ENCODE measurements at regions not wholly inside any gene's neighbourhood (a gene's known extent, or its start where the extent isn't known, plus 50 kb on each side); places are given as distances from the start of the nearest gene placed in this dataset.
"Not testable (repeated sequence)": the region's sequence is repeated elsewhere in the genome, so short reads cannot be mapped to it uniquely, and the experiment has no call there.

DNA sequence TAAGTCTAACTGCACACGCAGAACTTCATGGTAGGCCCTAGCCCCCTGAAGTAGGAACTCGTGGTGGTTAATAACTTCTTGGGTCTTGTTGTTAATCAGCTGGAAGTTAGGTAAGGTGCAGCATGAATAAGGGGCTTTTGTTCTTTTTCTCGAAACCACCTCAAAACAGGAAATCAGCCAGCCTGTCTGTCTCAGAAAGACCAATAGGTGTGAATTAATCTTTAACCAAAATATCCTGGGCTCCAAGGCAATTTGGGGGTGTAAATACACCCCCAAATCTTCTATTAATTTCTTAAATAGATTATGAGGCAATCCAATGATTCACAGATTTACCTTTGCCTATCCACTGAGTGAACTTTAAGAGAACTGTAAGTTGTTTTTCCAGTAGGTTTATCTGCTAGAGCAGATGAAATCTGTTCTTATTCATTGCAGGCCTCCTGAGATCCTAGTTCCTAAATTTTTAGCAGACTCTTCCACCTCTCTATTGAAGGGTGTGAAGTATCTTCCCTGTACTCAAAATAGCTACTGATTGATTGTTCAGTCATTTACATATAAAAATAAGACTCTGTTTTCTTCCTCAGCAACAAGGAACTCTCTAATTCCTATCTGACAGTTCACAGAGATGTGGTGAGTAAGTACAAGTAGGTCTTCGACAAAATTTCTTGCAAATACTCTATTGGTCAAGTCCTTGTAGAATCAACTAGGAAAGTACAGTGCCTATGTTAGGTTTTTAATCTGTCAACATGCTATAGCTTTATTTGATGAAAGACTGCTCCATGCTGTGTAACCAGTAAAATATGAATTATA lies 427.1 kb upstream of the NOX3 start:
- no peak for DNase-seq

GRCh38 chr6:155881826-155882526 lies 426.3 kb upstream of the NOX3 start:
- no peak for DNase-seq

- peak; percentile 47 for DNase-seq
These were observed 425.3 kb upstream of the NOX3 start for GRCh38 chr6:155880900-155881299.

DNA sequence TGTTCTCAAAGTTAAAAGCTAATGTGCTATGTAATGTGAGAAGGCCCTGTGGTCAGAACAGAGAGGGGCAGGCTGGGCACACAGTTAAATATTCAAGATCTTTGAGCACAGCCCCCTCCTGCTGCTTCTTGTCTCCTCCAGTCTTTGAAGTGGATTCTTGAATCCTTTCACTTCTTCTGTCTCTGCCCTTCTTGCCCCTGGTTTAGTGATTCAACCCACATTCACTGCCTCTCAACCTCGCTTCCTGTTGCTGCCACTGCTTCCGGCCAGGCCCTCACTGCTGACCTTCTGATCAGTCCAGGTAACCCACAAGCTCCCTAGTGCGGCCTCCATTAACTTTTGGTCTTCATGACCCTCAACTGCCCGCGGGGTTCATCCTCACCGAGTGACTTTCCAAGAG lies 417.3 kb upstream of the NOX3 start:
- no peak for DNase-seq

DNA sequence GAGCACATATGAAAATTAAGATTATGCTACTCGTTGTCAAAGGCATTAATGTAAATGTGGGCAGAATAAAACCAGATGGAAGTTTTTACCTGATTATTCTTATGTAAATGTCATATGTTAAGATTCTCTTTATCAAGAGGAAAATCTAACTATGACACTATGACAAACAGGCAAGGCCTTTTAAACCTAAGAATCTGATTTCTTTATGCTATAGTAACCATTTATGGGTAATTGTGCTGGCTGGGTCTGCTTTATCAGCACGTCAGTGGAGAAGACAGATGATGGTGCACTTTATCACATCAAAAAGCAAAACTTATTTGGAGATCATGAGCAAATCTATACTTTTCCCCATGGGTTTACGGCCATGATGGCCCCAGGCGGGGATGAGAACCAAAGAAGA lies 412.0 kb upstream of the NOX3 start:
- no peak for DNase-seq

DNA sequence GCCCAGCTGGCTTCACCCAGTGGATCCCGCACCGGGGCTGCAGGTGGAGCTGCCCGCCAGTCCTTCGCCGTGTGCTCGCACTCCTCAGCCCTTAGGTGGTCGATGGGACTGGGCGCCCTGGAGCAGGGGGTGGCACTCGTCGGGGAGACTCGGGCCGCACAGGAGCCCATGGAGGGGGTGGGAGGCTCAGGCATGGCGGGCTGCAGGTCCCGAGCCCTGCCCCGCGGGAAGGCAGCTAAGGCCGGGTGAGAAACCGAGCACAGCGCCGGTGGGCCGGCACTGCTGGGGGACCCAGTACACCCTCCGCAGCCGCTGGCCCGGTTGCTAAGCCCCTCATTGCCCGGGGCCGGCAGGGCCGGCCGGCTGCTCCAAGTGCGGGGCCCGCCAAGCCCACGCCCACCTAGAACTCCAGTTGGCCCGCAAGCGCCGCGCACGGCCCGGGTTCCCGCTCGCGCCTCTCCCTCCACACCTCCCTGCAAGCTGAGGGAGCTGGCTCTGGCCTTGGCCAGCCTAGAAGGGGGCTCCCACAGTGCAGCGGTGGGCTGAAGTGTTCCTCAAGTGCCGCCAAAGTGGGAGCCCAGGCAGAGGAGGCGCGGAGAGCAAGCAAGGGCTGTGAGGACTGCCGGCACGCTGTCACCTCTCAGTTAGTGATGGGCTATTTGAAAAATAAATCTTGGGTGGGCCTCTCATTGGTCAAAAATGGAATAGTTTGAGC lies 411.2 kb upstream of the NOX3 start:
- not testable (repeated sequence) for DNase-seq

DNA sequence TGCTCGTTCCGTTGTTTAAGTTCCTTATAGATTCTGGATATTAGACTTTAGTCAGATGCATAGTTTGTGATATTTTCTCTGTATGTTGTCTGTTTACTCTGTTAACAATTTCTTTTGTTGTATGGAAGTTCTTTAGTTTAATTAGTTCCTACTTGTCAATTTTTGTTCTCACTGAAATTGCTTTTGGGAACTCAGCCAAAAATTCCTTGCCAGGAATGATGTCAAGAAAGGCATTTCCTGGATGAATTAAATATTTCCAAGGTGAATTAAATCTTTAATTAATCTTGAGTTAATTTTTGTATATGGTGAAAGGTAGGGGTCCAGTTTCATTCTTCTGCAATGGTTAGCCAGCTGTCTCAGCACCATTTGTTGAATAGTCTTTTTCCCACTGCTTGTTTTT lies 406.2 kb upstream of the NOX3 start:
- no peak for DNase-seq

- not testable (repeated sequence) for DNase-seq
These were observed 403.3 kb upstream of the NOX3 start for GRCh38 chr6:155858906-155859305.

DNA sequence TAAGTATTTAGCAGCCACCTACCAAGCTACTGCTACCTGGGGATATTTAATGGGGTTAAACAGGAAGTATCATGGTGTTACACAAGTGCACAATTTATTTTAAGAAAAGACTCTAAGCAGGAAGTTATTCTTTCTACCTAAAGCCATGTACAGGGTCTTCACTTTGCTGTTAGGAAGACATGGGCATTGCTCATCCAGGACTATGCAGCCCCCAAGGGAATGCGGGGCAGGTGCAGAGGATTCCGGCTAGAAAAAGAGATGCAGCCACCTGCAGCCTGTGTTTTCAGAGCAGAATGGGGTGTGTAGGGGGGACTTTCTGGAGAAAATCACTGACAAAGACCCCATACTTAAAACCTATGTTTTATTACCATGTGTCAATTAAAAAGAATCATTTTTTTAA lies 399.1 kb upstream of the NOX3 start:
- DNase-seq = no peak

DNA sequence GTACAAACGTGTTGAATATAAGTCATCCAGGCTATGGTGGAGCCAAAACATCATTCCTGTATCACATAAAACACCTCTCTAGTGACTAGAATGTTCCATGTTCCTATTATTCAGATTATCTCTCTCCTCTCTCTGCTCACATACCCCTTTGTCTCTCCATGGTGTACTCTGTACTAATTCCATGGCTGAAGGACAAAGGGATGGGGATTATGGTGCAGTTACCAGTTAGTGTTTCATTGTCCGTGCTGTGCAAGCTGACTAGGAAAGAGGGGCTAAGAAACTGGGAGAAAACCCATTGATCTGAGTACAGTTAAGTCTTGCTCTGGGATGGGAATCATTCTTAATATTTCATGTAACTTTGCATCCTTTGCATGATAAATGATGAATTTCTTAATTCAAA lies 397.4 kb upstream of the NOX3 start:
- no peak for DNase-seq

- DNase-seq = peak; percentile 50
These were observed 394.8 kb upstream of the NOX3 start for GRCh38 chr6:155850408-155850841.

- no peak for DNase-seq
These were observed 392.1 kb upstream of the NOX3 start for GRCh38 chr6:155847711-155848110.

- DNase-seq = no peak
These were observed 381.8 kb upstream of the NOX3 start for GRCh38 chr6:155837474-155837873.

- DNase-seq = peak; percentile 43
These were observed 377.0 kb upstream of the NOX3 start for GRCh38 chr6:155832596-155832995.

DNA sequence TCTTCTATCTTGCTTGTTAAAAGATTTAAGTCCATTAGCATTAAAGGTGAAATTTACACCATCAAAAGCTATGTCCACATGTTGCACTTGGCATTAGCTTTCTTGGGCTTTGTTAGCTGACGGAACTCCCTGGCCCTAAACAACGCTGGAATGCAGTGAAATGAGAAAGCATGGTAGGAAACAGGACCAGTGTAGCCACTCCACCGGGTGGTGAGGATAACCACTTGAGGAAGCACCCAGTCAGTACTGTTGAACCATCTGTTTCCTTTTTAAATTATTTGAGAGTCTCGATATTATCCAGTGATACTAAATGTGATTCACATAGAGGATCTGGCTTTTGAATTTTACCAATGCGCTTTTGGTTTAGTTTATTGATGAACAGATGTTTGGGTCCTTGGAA lies 374.9 kb upstream of the NOX3 start:
- no peak for DNase-seq

DNA sequence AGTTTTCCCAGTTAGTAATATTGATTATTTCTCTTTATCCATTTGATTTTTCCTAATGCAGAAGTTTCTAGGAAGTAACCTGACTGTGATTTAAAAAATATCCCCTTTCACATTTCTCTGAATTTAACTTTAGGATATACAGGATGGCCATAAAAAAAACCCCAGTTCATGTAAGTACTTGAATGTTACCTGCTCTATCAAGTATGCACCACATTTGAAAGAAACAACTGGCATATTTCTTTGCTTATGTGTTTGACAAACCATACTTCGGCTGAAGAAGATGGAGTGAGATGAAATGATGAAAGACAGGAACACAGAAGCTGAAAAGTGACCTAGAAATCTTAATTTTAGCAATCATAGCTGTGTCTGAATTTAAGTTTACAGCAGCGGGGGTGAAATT lies 374.0 kb upstream of the NOX3 start:
- DNase-seq = no peak

GRCh38 chr6:155828989-155829388 lies 373.4 kb upstream of the NOX3 start:
- no peak for DNase-seq

GRCh38 chr6:155818698-155819097 lies 363.1 kb upstream of the NOX3 start:
- no peak for DNase-seq

- no peak for DNase-seq
These were observed 357.9 kb upstream of the NOX3 start for GRCh38 chr6:155813548-155813947.

- no peak for DNase-seq
These were observed 351.6 kb upstream of the NOX3 start for GRCh38 chr6:155807243-155807642.

DNA sequence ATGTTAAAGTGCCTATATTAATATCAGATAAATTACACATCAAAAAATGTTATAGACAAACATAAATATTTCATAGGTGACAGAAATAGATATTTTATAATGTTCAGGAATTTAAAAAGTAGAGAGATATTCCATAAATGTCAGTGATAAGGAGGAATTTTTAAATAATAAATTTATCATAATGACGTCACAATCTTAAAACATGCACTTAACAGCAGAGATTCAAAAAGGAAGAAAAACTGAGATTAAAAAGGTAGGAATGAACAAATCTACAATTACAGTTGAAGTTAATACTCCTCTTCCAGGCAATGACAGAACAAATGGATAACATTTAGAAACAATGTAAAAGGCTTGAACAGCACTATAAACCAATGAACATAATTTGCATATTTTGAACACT lies 345.4 kb upstream of the NOX3 start:
- no peak for DNase-seq

DNA sequence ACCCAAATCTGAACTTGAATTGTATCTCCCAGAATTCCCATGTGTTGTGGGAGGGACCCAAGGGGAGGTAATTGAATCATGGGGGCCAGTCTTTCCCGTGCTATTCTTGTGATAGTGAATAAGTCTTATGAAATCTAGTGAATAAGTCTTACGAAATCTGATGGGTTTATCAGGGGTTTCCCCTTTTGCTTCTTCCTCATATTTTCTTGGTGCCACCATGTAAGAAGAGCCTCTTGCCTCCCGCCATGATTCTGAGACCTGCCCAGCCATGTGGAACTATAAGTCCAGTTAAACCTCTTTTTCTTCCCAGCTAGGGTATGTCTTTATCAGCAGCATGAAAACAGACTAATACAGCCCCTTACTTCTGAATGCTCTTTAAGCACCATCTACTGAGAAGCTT lies 343.2 kb upstream of the NOX3 start:
- DNase-seq = not testable (repeated sequence)

DNA sequence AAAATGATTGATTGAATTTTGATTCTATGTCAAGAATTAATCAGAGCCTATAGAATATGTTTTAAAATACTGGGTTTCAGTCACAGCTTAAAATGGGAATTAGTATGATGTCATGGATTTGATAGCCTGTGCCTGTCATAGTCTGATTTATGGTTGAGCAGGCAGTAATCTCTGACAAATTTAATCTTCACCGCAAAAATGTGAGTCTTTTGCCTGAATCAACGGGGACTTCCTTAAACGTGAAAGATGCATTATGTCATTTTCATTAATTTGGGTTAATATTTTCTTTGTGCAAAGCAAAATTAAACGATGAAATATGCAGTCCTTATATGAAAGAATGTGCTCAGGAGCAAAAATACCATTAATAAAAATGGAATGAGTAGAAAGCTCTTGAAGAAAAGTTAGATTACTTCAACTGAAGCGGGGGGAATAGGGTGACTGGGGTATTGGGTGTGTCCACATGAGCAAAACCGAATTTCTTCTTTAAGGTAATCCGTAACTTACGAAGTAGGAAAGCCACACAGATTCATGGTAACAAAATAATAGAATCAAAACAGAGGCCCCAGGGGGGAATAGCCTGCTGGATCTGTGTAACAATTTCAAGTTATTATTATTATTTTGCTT lies 339.6 kb upstream of the NOX3 start:
- DNase-seq = peak; percentile 7
